Activated B cell treated with CpG ODN at 0.5 μM for 24 hours (primary cell): ENCODE measurements at regions not wholly inside any gene's neighbourhood (a gene's known extent, or its start where the extent isn't known, plus 50 kb on each side); places are given as distances from the start of the nearest gene placed in this dataset.

Experiments used
- ATAC-seq: fragments of 200-7000 bp; cut with Tn5 transposase; one replicate; pipeline ENCODE4 v1.10.0; 2021; ENCODE audit warnings: low read depth, mild to moderate bottlenecking, moderate library complexity
- CTCF ChIA-PET: fragments of 350-600 bp; sonication (Branson Sonifier 250); formaldehyde crosslinking; loops from one replicate; lab custom pipeline; 2021; ENCODE audit warnings: antibody characterized with exemption; lab: Charles Lee
- POLR2A ChIA-PET: fragments of 350-600 bp; sonication (Branson Sonifier 250); formaldehyde crosslinking; loops from one replicate; lab custom pipeline; 2021; ENCODE audit warnings: antibody characterized with exemption; lab: Charles Lee
- DNase-seq: peaks from one replicate; pipeline ENCODE4 v3.0.0; 2022
- H3K27ac Mint-ChIP-seq: one replicate; pipeline ENCODE4 v1.8.0; 2020; ENCODE audit warnings: mixed read lengths
- H3K27me3 Mint-ChIP-seq: one replicate; pipeline ENCODE4 v1.8.0; 2021; ENCODE audit warnings: mixed read lengths
- H3K36me3 Mint-ChIP-seq: one replicate; pipeline ENCODE4 v1.8.0; 2021; ENCODE audit warnings: low read depth, mixed read lengths
- H3K4me1 Mint-ChIP-seq: one replicate; pipeline ENCODE4 v1.8.0; 2021; ENCODE audit warnings: mixed read lengths
- H3K4me3 Mint-ChIP-seq: one replicate; pipeline ENCODE4 v1.8.0; 2020; ENCODE audit warnings: mild to moderate bottlenecking, mixed read lengths
- H3K9me3 Mint-ChIP-seq: one replicate; pipeline ENCODE4 v1.8.0; 2020; ENCODE audit warnings: mixed read lengths
- CTCF ChIP-seq: fragments of 200-600 bp; IDR thresholded peaks from one replicate; pipeline ENCODE4 v1.8.0; 2022; ENCODE audit warnings: antibody characterized with exemption, mild to moderate bottlenecking
- intact Hi-C: fragments of 100-400 bp; cut with micrococcal nuclease; formaldehyde crosslinking; loops from one replicate; pipeline ENCODE4 v1.15.1; 2024

GRCh38 chr5:68562308-68562707, 346.8 kb downstream of the PIK3R1 start:
- Mint-ChIP-seq H3K4me3 (no peak overlapping the region), H3K9me3 (peaks cover under 1% of the 10 kb centered on the region), H3K4me1 (peaks cover 22% of the 10 kb centered on the region), H3K36me3 (no peaks in the 10 kb centered on the region), H3K27me3 (no peaks in the 10 kb centered on the region), H3K27ac (no peak overlapping the region)
- TF ChIP-seq CTCF, result no peak
- CTCF ChIA-PET, result no interaction called here
- no peak for ATAC-seq
- intact Hi-C loops, result no loop called here
- no peak for DNase-seq
- POLR2A ChIA-PET, result no interaction called here

- Mint-ChIP-seq H3K27me3 (no peaks in the 10 kb centered on the region), H3K27ac (peak overlapping the region; percentile 71), H3K4me1 (peaks cover 22% of the 10 kb centered on the region), H3K36me3 (no peaks in the 10 kb centered on the region), H3K9me3 (peaks cover 3% of the 10 kb centered on the region), H3K4me3 (peak overlapping the region; percentile 45)
- CTCF ChIA-PET, result interaction anchor here (1.3 kb wide), 1 partner anchor 279 kb away, joined by 3 read pairs; no protein-coding TSS in a partner anchor
- no peak for TF ChIP-seq CTCF
- intact Hi-C loops, result loop anchor here (1.0 to 5.0 kb wide), 4 partner anchors 77 to 277 kb away; no protein-coding TSS in a partner anchor
- ATAC-seq, result peak; percentile 98
- POLR2A ChIA-PET, result no interaction called here
- DNase-seq, result peak; percentile 51
Observed at GRCh38 chr5:68565427-68565826, 349.9 kb downstream of the PIK3R1 start.

- no peak for TF ChIP-seq CTCF
- no peaks in the 10 kb centered on the region for H3K4me1 Mint-ChIP-seq
- ATAC-seq (no peak), DNase-seq (no peak)
- peaks cover 2% of the 10 kb centered on the region for H3K27me3 Mint-ChIP-seq
- H3K4me3 Mint-ChIP-seq, result no peak overlapping the region
- no peaks in the 10 kb centered on the region for H3K36me3 Mint-ChIP-seq
- H3K27ac Mint-ChIP-seq, result no peak overlapping the region
- ChIA-PET CTCF (no interaction called here), POLR2A (no interaction called here)
- intact Hi-C loops, result no loop called here
- peaks cover 11% of the 10 kb centered on the region for H3K9me3 Mint-ChIP-seq
Observed at GRCh38 chr5:68576805-68577204, 361.2 kb downstream of the PIK3R1 start.

GRCh38 chr5:68582284-68582683, 366.7 kb downstream of the PIK3R1 start:
- Mint-ChIP-seq H3K27me3 (no peaks in the 10 kb centered on the region), H3K4me3 (no peak overlapping the region), H3K9me3 (peaks cover 4% of the 10 kb centered on the region), H3K27ac (no peak overlapping the region), H3K4me1 (no peaks in the 10 kb centered on the region), H3K36me3 (no peaks in the 10 kb centered on the region)
- DNase-seq (no peak), ATAC-seq (no peak)
- ChIA-PET CTCF (interaction anchor here (0.5 kb wide), 1 partner anchor 11 kb away, joined by 3 read pairs; no protein-coding TSS in a partner anchor), POLR2A (no interaction called here)
- intact Hi-C loops, result no loop called here
- TF ChIP-seq CTCF, result no peak

- H3K9me3 Mint-ChIP-seq, result no peaks in the 10 kb centered on the region
- H3K4me3 Mint-ChIP-seq, result no peak overlapping the region
- POLR2A ChIA-PET, result no interaction called here
- H3K27me3 Mint-ChIP-seq, result no peaks in the 10 kb centered on the region
- DNase-seq (no peak), ATAC-seq (no peak)
- H3K4me1 Mint-ChIP-seq, result no peaks in the 10 kb centered on the region
- CTCF ChIA-PET, result no interaction called here
- no peak for TF ChIP-seq CTCF
- no peak overlapping the region for H3K27ac Mint-ChIP-seq
- no peaks in the 10 kb centered on the region for H3K36me3 Mint-ChIP-seq
- intact Hi-C loops, result no loop called here
Observed at GRCh38 chr5:68587171-68587570, 371.6 kb downstream of the PIK3R1 start.
